ENCODE measurements at regions not wholly inside any gene's neighbourhood (a gene's known extent, or its start where the extent isn't known, plus 50 kb on each side); places are given as distances from the start of the nearest gene placed in this dataset.

DNA sequence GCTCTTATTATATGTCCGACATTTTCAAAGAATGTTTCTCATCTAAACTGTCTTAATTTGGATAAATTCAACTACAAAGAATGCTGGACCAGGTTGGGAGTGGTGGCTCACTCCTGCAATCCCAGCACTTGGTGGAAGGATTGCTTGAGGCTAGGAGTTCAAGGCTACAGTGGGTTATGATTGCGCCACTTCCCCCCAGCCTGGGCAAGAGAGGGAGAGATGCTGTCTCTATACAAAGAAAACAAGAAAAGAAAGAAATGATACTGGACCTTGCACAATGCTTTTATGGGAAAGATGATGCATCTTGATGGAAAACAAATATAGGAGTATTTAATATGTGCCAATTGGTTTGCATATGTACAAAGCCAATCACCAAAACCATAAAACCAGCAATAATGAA, 296.7 kb downstream of the LPIN1 start:
- TF ChIP-seq ZNF274 (IDR thresholded peaks at IDR 0.05; ENCODE audit: low read depth, low read length): no peak
- TF ChIP-seq SUZ12 (IDR thresholded peaks at IDR 0.05; ENCODE audit: extremely low read depth, insufficient read depth, insufficient read length): no peak
